A549 (cell line): ENCODE measurements at regions not wholly inside any gene's neighbourhood (a gene's known extent, or its start where the extent isn't known, plus 50 kb on each side); places are given as distances from the start of the nearest gene placed in this dataset.
"Not testable (repeated sequence)": the region's sequence is repeated elsewhere in the genome, so short reads cannot be mapped to it uniquely, and the experiment has no call there.

Experiments used
- ATAC-seq, 2 experiments: fragments of 200-7000 bp in 1 of 2; fragments of >200 bp in 1 of 2; cut with Nextera tagmentation in 1 of 2; cut with Tn5 transposase in 1 of 2; 3 replicates each; pipeline versions ENCODE4 v1.8.0 to v1.9.1; 2018 to 2020; ENCODE audit warnings: mild to moderate bottlenecking in 1 of 2, moderate library complexity in 1 of 2
- CTCF ChIA-PET: fragments of 300-600 bp; sonication (Branson Sonifier 250); formaldehyde crosslinking; extraction: SDS; loops from one replicate; lab custom pipeline; 2021; ENCODE audit warnings: antibody characterized with exemption, inconsistent platforms; lab: Yijun Ruan, JAX
- POLR2A ChIA-PET: fragments of 350-600 bp; formaldehyde crosslinking; extraction: SDS; loops from one replicate; lab custom pipeline; 2021; ENCODE audit warnings: antibody characterized with exemption, inconsistent platforms; lab: Yijun Ruan, JAX
- DNase-seq, 2 experiments: peaks; one replicate each; pipeline versions ENCODE4 v3.0.0 to v3.0.0-alpha.2; 2011 to 2016; ENCODE audit warnings: low read depth in 1 of 2, low spot score in 1 of 2
- FAIRE-seq: peaks from 2 replicates; lab custom pipeline; 2011; peaks lifted over from hg19 to GRCh38; lab: Jason Lieb, UNC
- H3K27ac ChIP-seq, 2 experiments: fragments of >200 bp; sonication (Bioruptor Twin); formaldehyde crosslinking; 3 replicates each; pipeline ENCODE4 v1.5.1; 2016 to 2017
- H3K4me1 ChIP-seq: fragments of >200 bp; sonication (Bioruptor Twin); formaldehyde crosslinking; 3 replicates; pipeline ENCODE4 v1.6.1; 2016
- H3K4me2 ChIP-seq: fragments of >200 bp; sonication (Bioruptor Twin); formaldehyde crosslinking; 3 replicates; pipeline ENCODE4 v1.6.1; 2016
- H3K4me3 ChIP-seq: fragments of >200 bp; sonication (Bioruptor Twin); formaldehyde crosslinking; 3 replicates; pipeline ENCODE4 v1.5.1; 2016
- H3K9me3 ChIP-seq: fragments of >200 bp; sonication (Bioruptor Twin); formaldehyde crosslinking; 3 replicates; pipeline ENCODE4 v1.6.1; 2016
- CHD4 ChIP-seq: fragments of 200-600 bp; sonication (generic); IDR thresholded peaks from 2 replicates; pipeline ENCODE4 v1.6.1; 2016; ENCODE audit warnings: antibody characterized with exemption, mild to moderate bottlenecking, borderline replicate concordance
- EHF ChIP-seq: fragments of 250-450 bp; sonication (Bioruptor Pico); IDR thresholded peaks from 2 replicates; pipeline ENCODE4 v1.5.0; 2020; ENCODE audit warnings: mild to moderate bottlenecking
- EHMT2 ChIP-seq: fragments of 200-600 bp; sonication (generic); IDR thresholded peaks from 2 replicates; pipeline ENCODE4 v1.6.1; 2016; ENCODE audit warnings: antibody characterized with exemption, low read depth, mild to moderate bottlenecking, moderate library complexity
- ESRRA ChIP-seq: fragments of 150-350 bp; IDR thresholded peaks from 2 replicates; pipeline ENCODE4 v1.6.1; 2014; ENCODE audit warnings: mild to moderate bottlenecking, low read length, borderline replicate concordance
- FOSB ChIP-seq: fragments of 250-450 bp; sonication (Bioruptor Pico); IDR thresholded peaks from 2 replicates; pipeline ENCODE4 v1.5.0; 2020; ENCODE audit warnings: mild to moderate bottlenecking, moderate library complexity
- FOSL2 ChIP-seq, 2 experiments: fragments of 450-650 bp in 1 of 2; fragments of >200 bp in 1 of 2; sonication (Bioruptor Twin) in 1 of 2; formaldehyde crosslinking; IDR thresholded peaks; 2 replicates each; pipeline versions ENCODE4 v1.5.0 to v1.6.1; 2016 to 2020; ENCODE audit warnings: mild to moderate bottlenecking in 1 of 2, moderate library complexity in 1 of 2
- FOXS1 ChIP-seq: fragments of 250-450 bp; sonication (Bioruptor Pico); IDR thresholded peaks from 2 replicates; pipeline ENCODE4 v1.5.0; 2020; ENCODE audit warnings: mild to moderate bottlenecking, moderate library complexity
- GATA3 ChIP-seq: IDR thresholded peaks from 2 replicates; pipeline ENCODE4 v1.6.1; 2012; ENCODE audit warnings: borderline replicate concordance
- HEYL ChIP-seq: fragments of 250-450 bp; sonication (Bioruptor Pico); IDR thresholded peaks from 2 replicates; pipeline ENCODE4 v1.8.0; 2021; ENCODE audit warnings: mild to moderate bottlenecking, moderate library complexity
- JUN ChIP-seq, 2 experiments: fragments of >200 bp; sonication (Bioruptor Twin); formaldehyde crosslinking; IDR thresholded peaks; 2 replicates in 1 of 2; 3 replicates in 1 of 2; pipeline ENCODE4 v1.6.1; 2016 to 2017
- KDM5A ChIP-seq: fragments of 200-600 bp; sonication (generic); IDR thresholded peaks from 2 replicates; pipeline ENCODE4 v1.6.1; 2016; ENCODE audit warnings: antibody characterized with exemption, mild to moderate bottlenecking
- POLR2A ChIP-seq: IDR thresholded peaks from 2 replicates; pipeline ENCODE4 v1.6.1; 2012; ENCODE audit warnings: mild to moderate bottlenecking, low read length
- POLR2AphosphoS2 ChIP-seq: conservative IDR thresholded peaks from 2 replicates; pipeline ENCODE4 v1.6.1; 2012; ENCODE audit warnings: low read length, improper control_type of control experiment, inconsistent platforms
- RFX5 ChIP-seq: fragments of 450-650 bp; IDR thresholded peaks from 2 replicates; pipeline ENCODE4 v1.7.1; 2014; ENCODE audit warnings: antibody characterized with exemption, mild to moderate bottlenecking, moderate library complexity
- ZFP36 ChIP-seq: fragments of 450-650 bp; IDR thresholded peaks from 2 replicates; pipeline ENCODE4 v1.6.1; 2014; ENCODE audit warnings: borderline replicate concordance; ENCODE audit not compliant: partially characterized antibody
- ZSCAN20 ChIP-seq: fragments of 250-450 bp; sonication (Bioruptor Pico); IDR thresholded peaks from 2 replicates; pipeline ENCODE4 v1.8.0; 2022; ENCODE audit warnings: mild to moderate bottlenecking, moderate library complexity
- WGBS: methylation state at CpG from one replicate; pipeline ENCODE4 v1.1.6; 2017; ENCODE audit errors: missing lambda C conversion rate; 5-methylcytosine and 5-hydroxymethylcytosine counted together
- TF ChIP-seq, protein P1 (sequence below): IDR thresholded peaks from 2 replicates; pipeline ENCODE4 v1.6.1; 2012; ENCODE audit warnings: low read depth, borderline replicate concordance
- TF ChIP-seq, protein P2 (sequence below): fragments of >200 bp; sonication (Bioruptor Twin); formaldehyde crosslinking; IDR thresholded peaks from 3 replicates; pipeline ENCODE4 v1.5.1; 2016
- TF ChIP-seq, protein P3 (sequence below): fragments of >200 bp; sonication (Bioruptor Twin); formaldehyde crosslinking; IDR thresholded peaks from 3 replicates; pipeline ENCODE4 v1.6.1; 2016
- TF ChIP-seq, protein P4 (sequence below): fragments of 250-450 bp; sonication (Bioruptor Pico); IDR thresholded peaks from 2 replicates; pipeline ENCODE4 v1.5.0; 2021; ENCODE audit warnings: mild to moderate bottlenecking, moderate library complexity, borderline replicate concordance

DNA sequence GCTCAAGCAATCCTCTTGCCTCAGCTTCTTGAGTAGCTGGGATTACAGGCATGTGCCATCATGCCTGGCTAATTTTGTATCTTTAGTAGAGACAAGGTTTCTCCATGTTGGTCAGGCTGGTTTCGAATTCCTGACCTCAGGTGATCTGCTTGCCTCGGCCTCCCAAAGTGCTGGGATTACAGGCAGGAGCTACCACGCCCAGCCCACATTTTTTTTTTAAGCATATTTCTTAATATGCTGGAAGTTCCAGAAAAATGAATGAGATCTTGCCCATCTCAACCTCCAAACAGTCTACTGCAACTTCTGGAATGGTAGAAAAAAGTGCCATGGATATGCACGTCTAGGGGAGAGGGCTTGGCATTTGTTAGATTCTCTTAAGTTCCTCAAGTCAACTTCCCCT, 290.9 kb downstream of the TFAP2C start:
- CTCF ChIA-PET, result interaction anchor here (0.6 kb wide), 1 partner anchor 317 kb away, joined by 4 read pairs; no protein-coding TSS in a partner anchor
- POLR2A ChIA-PET, FAIRE-seq: not testable (repeated sequence)

DNA sequence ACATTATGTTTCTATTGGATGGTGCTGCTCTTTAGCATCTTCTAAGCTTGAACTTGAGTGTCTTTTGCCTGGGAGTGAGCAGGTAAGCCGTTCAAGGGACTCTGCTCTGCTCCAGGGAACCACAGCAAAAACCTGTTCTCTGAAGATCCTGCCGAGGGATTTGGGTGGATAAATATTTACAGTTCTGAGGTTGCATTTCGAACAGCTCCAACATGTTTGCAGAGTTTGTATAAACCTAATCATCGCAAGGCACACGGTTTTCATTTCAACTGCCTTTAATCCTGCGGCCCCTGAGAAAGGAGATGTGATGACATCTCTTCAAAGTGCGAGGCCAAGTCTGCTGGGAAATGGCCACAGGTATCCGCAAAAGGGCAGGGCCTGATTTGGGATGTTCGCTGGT, 293.4 kb downstream of the TFAP2C start:
- H3K4me2 ChIP-seq, result no peak overlapping the region
- ATAC-seq (no peak), DNase-seq (no peak), FAIRE-seq (no peak)
- H3K27ac ChIP-seq, result no peak overlapping the region
- H3K4me3 ChIP-seq, result no peak overlapping the region
- no peaks in the 10 kb centered on the region for H3K4me1 ChIP-seq
- H3K9me3 ChIP-seq, result no peaks in the 10 kb centered on the region
- CTCF ChIA-PET, result interaction anchor here (0.6 to 1.4 kb wide), 2 partner anchors 22 to 244 kb away, joined by 3 read pairs; no protein-coding TSS in a partner anchor
- TF ChIP-seq, protein P1, sequence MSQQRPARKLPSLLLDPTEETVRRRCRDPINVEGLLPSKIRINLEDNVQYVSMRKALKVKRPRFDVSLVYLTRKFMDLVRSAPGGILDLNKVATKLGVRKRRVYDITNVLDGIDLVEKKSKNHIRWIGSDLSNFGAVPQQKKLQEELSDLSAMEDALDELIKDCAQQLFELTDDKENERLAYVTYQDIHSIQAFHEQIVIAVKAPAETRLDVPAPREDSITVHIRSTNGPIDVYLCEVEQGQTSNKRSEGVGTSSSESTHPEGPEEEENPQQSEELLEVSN, result no peak
- TF ChIP-seq, protein P2, sequence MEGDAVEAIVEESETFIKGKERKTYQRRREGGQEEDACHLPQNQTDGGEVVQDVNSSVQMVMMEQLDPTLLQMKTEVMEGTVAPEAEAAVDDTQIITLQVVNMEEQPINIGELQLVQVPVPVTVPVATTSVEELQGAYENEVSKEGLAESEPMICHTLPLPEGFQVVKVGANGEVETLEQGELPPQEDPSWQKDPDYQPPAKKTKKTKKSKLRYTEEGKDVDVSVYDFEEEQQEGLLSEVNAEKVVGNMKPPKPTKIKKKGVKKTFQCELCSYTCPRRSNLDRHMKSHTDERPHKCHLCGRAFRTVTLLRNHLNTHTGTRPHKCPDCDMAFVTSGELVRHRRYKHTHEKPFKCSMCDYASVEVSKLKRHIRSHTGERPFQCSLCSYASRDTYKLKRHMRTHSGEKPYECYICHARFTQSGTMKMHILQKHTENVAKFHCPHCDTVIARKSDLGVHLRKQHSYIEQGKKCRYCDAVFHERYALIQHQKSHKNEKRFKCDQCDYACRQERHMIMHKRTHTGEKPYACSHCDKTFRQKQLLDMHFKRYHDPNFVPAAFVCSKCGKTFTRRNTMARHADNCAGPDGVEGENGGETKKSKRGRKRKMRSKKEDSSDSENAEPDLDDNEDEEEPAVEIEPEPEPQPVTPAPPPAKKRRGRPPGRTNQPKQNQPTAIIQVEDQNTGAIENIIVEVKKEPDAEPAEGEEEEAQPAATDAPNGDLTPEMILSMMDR, result no peak
- TF ChIP-seq FOSB (no peak), EHMT2 (no peak), ESRRA (no peak), JUN (IDR thresholded peaks at IDR 0.05) (no peak), KDM5A (no peak), POLR2AphosphoS2 (no peak), HEYL (no peak), POLR2A (no peak), RFX5 (no peak), ZSCAN20 (CRISPR knock-in tag) (no peak), EHF (CRISPR knock-in tag) (no peak)
- TF ChIP-seq, protein P3, sequence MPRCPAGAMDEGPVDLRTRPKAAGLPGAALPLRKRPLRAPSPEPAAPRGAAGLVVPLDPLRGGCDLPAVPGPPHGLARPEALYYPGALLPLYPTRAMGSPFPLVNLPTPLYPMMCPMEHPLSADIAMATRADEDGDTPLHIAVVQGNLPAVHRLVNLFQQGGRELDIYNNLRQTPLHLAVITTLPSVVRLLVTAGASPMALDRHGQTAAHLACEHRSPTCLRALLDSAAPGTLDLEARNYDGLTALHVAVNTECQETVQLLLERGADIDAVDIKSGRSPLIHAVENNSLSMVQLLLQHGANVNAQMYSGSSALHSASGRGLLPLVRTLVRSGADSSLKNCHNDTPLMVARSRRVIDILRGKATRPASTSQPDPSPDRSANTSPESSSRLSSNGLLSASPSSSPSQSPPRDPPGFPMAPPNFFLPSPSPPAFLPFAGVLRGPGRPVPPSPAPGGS, result no peak
- TF ChIP-seq, protein P4, sequence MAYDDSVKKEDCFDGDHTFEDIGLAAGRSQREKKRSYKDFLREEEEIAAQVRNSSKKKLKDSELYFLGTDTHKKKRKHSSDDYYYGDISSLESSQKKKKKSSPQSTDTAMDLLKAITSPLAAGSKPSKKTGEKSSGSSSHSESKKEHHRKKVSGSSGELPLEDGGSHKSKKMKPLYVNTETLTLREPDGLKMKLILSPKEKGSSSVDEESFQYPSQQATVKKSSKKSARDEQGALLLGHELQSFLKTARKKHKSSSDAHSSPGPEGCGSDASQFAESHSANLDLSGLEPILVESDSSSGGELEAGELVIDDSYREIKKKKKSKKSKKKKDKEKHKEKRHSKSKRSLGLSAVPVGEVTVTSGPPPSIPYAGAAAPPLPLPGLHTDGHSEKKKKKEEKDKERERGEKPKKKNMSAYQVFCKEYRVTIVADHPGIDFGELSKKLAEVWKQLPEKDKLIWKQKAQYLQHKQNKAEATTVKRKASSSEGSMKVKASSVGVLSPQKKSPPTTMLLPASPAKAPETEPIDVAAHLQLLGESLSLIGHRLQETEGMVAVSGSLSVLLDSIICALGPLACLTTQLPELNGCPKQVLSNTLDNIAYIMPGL (CRISPR knock-in tag), result no peak
- POLR2A ChIA-PET, result no interaction called here
- 72% methylated on average over 9 of the region's 9 CpGs for WGBS

More for the DNA sequence above, 290.9 kb downstream of the TFAP2C start:
- 78% methylated on average over 4 of the region's 4 CpGs for WGBS
- not testable (repeated sequence) for DNase-seq, H3K27ac ChIP-seq, ATAC-seq, H3K4me3 ChIP-seq, H3K9me3 ChIP-seq, H3K4me2 ChIP-seq, H3K4me1 ChIP-seq

DNA sequence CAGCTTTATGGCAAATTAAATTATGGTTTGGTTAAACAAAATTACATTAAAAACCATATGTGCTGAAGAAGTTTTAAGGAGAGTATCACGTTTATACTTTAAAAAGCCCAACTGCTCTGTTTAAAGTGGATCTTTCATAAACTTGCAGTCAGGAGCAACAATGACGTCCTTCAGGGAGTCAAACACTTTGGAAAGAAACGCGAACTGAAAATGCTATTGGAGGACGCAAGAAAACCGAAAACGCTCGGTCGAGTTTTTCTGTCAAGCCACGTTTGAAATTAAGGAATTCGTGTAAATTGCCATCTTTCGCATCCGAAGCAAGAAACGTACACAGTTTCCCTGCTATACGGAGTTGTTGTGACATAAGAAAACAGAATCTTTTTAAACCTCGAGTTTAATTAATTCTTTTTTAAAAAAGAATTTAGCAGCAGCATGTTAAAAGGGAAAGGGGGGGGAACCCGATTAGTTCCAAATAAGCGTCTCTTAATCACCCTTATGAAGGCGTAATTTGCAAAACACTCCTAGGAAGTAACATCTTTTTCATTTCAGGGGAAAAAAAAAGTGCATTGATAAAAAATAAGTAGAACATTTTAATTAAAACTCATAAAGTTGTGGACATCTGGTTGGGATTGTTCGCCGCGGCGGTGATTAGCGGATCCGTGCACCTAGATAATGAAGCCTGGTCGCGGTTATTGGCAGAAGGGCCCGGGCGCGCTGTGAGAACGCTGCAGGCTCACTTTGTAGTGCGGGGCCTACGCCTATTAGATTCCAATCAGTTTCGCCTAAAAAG, 295.4 kb downstream of the TFAP2C start:
- DNase-seq (no peak), ATAC-seq (no peak), FAIRE-seq (no peak)
- no peaks in the 10 kb centered on the region for H3K4me1 ChIP-seq
- no peaks in the 10 kb centered on the region for H3K9me3 ChIP-seq
- no peak overlapping the region for H3K4me3 ChIP-seq
- ChIA-PET CTCF (no interaction called here), POLR2A (no interaction called here)
- no peak overlapping the region for H3K27ac ChIP-seq
- 92% methylated on average over 34 of the region's 34 CpGs for WGBS
- no peak for TF ChIP-seq CHD4
- no peak for TF ChIP-seq FOSL2 (IDR thresholded peaks at IDR 0.05)
- no peak for TF ChIP-seq FOSL2 (CRISPR knock-in tag; IDR thresholded peaks at IDR 0.05)
- TF ChIP-seq GATA3, result no peak
- TF ChIP-seq RFX5, result no peak
- TF ChIP-seq ZFP36, result no peak
- no peak for TF ChIP-seq FOXS1 (CRISPR knock-in tag)
- TF ChIP-seq, protein P2, result no peak
- peak overlapping the region; percentile 98; the same call in 2 of the 3 replicates for H3K4me2 ChIP-seq
